HEK293T (cell line): ENCODE measurements at regions not wholly inside any gene's neighbourhood (a gene's known extent, or its start where the extent isn't known, plus 50 kb on each side); places are given as distances from the start of the nearest gene placed in this dataset.
"Not testable (repeated sequence)": the region's sequence is repeated elsewhere in the genome, so short reads cannot be mapped to it uniquely, and the experiment has no call there.

Source experiments
- BHLHE40 ChIP-seq: fragments of 450-650 bp; IDR thresholded peaks from 2 replicates; pipeline ENCODE4 v1.6.1; 2016; ENCODE audit warnings: mild to moderate bottlenecking, moderate library complexity, borderline replicate concordance
- ELF4 ChIP-seq: fragments of 450-650 bp; IDR thresholded peaks from 2 replicates; pipeline ENCODE4 v1.6.1; 2017; ENCODE audit warnings: antibody characterized with exemption
- FOXA1 ChIP-seq: fragments of 450-650 bp; IDR thresholded peaks from 2 replicates; pipeline ENCODE4 v1.6.1; 2016; ENCODE audit warnings: mild to moderate bottlenecking
- FOXM1 ChIP-seq: fragments of 450-650 bp; IDR thresholded peaks from 2 replicates; pipeline ENCODE4 v1.6.1; 2017; ENCODE audit warnings: mild to moderate bottlenecking, borderline replicate concordance
- SP1 ChIP-seq: fragments of 450-650 bp; IDR thresholded peaks from 2 replicates; pipeline ENCODE4 v1.6.1; 2017
- SUZ12 ChIP-seq: fragments of 450-650 bp; IDR thresholded peaks from 2 replicates; pipeline ENCODE4 v1.6.1; 2016; ENCODE audit warnings: mild to moderate bottlenecking
- ZNF384 ChIP-seq: fragments of 450-650 bp; IDR thresholded peaks from 2 replicates; pipeline ENCODE4 v1.6.1; 2016

DNA sequence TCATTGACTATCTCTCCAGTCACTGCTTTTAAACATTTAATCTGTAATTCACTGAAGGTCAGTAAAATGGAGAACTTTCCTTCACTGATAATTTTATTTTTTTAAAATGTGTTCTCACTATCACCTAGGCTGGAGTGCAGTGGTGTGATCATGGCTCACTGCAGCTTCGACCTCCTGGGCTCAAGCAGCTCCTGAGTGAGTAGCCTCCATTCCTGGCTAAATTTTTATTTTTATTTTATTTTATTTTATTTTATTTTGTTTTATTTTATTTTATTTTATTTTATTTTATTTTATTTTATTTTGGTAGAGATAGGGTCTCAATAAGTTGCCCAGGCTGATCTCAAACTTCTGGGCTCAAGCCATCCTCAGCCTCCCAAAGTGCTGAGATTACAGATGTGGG lies 446.5 kb downstream of the TAFA4 start:
- TF ChIP-seq FOXA1, FOXM1, SUZ12, ELF4, BHLHE40, SP1, ZNF384: not testable (repeated sequence)
